HG03064 (cell line): ENCODE measurements at regions not wholly inside any gene's neighbourhood (a gene's known extent, or its start where the extent isn't known, plus 50 kb on each side); places are given as distances from the start of the nearest gene placed in this dataset.
"Not testable (repeated sequence)": the region's sequence is repeated elsewhere in the genome, so short reads cannot be mapped to it uniquely, and the experiment has no call there.

Experiments
- ATAC-seq: cut with Tn5 transposase; IDR thresholded peaks from one replicate; pipeline ENCODE4 v1.9.1; 2021; ENCODE audit warnings: low read depth; ENCODE audit not compliant: unreplicated experiment

DNA sequence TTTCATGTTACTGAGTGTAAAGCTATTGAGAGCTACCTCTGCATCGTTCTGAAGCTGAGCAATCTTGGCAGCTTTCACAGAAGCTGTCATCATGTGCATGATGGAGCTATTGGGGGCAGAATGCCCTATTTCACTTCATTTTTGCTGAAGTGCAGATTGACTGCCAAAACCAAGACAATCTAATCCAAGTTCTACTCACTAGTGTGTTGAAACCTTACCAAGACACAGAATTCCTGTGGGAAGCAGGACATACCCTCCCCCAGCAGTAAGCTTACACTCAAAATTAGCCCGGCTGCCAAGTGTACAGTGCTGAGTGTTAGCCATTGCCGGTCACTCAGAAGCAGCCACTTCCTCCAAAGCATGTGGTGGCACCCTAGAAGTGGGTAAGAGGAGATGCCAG lies 177.3 kb upstream of the TENT5A start:
- ATAC-seq, result no peak

DNA sequence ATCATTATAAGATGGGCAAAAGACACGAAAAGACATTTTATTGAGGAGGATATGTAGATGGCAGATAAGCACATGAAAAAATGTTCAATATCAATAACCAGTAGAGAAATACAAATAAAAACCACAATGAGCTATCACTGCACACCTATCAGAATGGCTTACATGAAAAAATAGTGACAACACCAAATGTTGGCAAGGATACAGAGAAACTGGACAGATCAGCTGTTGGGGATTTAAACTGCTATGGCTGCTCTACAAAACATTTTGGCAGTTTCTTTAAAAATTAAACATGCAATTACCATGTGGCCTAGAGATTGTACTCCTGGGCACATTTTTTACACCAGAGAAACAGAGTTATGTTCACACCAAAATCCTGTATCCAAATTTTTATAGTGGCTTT lies 172.7 kb upstream of the TENT5A start:
- ATAC-seq, result no peak

DNA sequence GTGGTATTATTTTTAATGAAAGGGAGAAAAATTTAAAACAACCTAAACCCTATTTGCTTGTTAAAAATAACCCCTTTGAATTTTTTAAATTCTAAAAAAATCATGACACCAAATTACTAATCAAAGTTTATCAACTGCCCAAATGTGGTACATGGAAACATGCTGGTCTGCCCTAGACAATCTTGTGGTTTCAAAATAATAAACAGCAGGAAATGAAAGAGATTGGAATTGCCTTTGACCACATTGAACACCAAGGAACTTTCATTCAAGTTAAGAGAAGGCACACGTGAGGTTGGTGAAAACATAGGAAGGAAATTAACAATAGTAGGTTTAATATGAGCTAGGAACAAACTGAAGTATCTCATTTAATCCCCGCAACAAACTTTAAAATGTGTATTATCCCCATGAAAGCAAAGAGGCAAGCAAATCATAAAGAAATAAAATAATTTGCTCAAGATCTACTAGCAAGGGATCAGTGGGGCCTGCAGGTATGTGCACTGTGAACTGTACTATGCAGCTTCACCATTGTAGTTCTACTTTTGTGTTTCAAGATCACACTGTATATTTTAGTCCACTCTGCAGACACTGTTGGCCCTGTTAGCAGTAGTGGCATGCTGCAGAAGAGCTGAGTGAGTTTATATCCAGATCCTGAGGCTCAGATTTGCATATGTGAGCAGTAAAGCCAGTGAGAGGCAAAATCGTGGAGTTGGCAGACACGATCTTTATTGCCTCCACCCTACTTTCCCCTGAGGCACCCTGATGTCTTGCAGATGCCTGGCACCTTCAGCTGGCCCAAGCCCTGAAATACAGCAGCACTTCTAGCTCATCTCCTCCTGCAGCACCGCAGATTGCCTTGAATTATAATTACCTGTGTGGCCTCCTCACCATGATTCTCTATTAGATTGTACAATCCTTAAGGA lies 157.8 kb upstream of the TENT5A start:
- ATAC-seq, result no peak

- no peak for ATAC-seq
Observed at GRCh38 chr6:81909162-81909561, 156.7 kb upstream of the TENT5A start.

DNA sequence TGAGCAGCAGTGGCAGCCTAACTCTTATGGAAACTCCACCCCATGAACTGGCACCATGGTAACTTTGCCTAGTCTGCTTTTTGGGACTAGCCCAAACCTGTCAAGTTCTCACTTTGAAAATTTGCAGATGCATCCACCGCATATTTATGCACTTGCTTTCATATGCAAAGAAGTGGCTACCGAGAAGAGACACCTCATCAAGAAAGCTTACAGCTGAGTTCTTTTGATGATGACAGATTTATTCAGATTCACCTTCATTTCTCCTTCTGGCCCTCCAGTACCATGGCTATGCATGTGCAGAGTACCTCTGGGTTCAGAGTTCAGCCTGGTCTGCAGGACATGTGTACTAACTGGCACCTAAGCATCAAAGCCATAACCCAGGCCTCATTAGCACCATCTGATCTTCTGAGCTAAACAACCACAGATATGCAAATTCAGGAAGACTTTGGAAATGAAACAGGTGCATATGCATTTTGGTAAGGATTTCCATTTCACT lies 154.3 kb upstream of the TENT5A start:
- no peak for ATAC-seq

GRCh38 chr6:81906041-81906440 lies 153.6 kb upstream of the TENT5A start:
- ATAC-seq, result no peak

GRCh38 chr6:81901551-81901966 lies 149.1 kb upstream of the TENT5A start:
- ATAC-seq, result no peak

DNA sequence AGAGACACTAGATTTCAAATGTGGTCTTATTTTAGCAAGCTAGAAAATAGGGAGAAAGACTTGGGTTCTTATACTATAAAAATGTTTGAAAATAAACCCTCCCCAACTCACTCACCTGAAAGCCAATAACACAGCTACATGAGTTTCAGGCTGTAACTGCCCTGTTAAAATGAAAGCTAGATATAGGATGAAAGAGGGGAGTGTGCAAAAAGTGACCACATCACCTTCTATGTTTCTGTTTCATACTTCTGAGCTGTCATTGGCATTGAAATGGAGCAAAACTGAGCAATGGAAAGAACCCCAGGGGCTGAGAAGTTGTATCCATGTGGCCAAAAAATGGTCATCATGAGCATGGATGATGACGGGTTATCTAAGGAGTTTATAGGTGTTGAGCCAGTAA lies 148.1 kb upstream of the TENT5A start:
- ATAC-seq, result peak; percentile 57

- no peak for ATAC-seq
Observed at GRCh38 chr6:81897793-81898192, 145.3 kb upstream of the TENT5A start.

DNA sequence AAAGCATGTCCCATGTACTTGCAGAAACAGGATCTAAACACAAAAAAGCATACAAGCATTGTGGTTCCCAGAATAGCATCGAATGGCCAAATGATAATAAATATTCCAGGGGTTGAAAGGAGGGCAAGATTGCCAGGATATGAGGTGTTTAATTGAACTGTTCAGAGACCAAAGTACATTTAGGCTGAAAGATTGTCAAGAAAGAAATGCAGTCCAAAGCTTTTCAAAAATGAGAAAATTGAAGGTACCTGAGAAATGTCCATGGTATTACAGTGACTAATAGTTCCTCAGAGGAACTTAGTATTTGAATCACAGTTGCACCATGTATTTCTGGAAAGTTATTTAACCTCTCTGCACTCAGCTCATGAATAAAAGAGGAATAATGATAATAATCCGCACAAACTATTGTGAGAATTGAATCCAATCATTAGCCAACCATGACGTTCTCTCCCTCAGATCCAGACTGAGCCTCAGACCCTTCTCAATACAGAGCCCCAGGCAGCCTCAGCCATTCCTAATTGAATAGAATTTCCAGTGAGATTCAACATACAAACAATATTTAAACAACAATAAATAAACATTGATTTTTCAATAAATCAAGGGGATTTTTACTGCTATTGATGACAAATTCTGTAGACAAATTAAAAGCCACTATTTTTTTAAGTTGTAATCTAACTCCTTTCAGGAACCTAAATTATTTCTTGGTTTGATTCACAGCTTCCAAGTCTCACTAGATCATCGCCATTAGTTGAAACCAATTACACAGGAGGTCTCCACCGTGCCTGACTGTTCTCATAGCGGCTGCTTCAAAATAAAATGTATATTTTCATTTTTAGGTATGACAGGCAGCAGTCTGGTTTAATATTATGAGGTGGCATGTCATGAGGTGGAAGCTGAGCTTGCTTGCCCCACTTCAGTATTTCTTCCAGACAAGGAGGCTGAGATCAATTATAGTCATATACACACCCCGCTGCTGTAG lies 144.3 kb upstream of the TENT5A start:
- ATAC-seq, result no peak

DNA sequence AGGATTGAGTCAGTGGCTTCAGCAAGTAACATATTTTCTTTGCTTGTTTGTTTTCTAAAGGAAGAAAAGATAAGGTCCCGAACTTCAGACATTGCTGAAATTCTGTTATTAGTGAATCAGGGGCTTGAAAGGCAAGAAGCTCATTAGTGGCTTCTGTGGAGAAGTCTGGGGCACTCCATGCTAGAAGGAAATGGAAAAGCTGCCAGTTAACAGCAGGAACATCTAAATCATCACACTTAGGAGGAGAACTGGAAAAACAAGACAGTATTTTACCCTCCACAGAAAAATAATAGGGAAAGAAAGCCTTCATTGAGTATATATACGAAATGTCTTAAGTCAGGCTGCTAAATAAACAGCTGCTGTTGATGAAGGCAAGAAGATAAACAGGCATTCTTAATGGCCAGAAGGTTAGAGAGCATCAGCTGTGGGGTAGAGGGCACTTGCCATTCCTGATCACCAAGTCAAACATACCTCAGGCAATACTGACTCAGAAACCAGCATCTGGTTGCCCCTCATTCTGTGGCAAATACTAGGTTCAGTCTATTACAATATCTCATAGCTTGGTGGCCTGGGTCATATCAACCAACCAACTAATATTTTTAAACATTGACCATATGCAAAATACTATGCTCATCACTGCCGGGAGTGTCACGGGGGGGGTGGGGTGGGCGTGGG lies 143.2 kb upstream of the TENT5A start:
- no peak for ATAC-seq

DNA sequence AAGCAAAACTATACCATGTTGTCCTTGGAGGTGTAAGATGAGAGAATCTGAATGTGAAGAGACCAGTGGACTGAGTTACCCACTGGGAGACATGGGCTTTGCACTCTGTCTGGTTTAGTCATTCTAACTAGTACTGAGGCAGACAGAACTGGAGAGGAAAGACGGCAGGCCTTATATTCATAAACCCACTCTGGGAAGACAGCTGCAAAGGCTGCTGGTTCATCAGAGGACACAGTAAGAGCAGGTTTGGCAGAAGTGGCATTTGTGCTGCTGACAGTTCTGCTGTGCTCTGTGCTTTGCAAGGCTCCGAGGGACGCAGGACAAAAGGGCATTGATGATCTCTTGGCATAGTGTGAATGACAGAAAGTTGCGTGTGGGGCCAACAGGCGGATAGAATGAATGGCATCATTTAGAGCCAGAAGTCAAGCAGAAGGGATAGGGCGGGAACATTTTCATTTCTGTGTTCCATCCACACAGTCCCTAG lies 142.3 kb upstream of the TENT5A start:
- no peak for ATAC-seq

DNA sequence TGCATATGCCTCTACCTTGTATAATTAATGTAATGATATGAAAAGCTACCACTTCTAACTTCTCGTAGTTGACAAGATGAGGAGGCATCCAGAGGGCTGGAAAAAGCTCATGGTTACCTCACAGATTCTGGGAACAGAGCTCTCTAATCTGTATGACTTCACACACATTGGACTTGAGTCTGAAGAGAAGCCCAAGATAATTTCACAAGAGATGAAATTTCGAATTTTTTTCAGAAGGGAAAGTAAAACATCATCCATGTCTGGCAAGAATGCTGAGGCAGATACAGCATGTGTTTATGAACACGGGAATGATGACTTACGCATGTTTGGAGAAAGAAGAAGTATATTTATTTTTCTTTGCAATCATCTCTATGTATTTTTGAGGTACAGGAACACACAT lies 141.8 kb upstream of the TENT5A start:
- ATAC-seq, result no peak

DNA sequence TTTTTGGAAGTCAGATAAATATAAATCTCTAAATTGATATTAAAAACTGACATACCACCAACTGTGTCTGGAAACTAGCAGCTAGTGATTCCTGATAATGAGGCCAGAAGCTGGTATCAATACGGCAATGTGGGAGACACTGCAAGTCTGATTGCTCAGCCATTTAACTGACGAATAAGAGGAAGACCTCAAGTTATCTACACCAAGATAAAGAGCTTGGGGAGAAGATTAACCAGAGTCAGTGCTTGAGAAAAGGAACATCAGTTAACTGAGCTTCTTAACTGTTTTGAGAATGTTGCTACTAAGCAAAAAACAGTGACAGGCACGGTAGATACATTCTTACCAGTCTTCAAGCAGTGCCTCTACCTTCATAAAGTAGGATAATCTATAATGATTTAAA lies 140.4 kb upstream of the TENT5A start:
- no peak for ATAC-seq

GRCh38 chr6:81891874-81892273 lies 139.4 kb upstream of the TENT5A start:
- ATAC-seq, result no peak

- no peak for ATAC-seq
Observed at GRCh38 chr6:81890846-81891245, 138.4 kb upstream of the TENT5A start.

DNA sequence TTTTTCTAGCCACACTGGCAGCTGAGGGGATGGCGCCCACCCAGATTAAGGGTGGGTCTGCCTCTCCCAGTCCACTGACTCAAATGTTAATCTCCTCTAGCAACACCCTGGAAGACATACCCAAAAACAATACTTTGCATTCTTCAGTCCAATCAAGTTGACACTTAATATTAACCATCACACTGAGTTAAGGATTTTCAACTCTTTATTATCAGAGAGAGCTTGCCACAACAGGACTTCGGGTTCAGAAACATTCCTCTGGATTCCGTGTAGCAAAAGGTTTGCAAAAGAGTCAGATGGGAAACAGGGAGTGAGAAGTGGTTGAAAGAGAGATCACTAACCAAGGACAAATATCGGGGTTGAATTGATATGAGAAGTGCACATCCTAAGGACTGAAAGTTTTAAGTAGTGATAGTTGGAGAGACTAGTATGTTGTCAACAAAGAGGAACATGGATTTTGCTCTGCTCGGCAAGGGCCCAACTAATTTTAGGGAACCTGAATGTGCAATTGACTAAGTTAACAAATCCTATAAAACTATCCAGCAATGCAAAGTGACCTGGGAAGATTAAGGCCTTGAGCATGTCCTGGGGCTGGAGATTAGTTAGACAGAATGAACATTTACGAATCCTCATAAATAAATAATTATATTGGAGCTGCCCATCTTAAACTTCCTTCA lies 137.0 kb upstream of the TENT5A start:
- no peak for ATAC-seq

GRCh38 chr6:81886909-81887308 lies 134.4 kb upstream of the TENT5A start:
- ATAC-seq, result not testable (repeated sequence)

GRCh38 chr6:81886157-81886556 lies 133.7 kb upstream of the TENT5A start:
- ATAC-seq, result no peak

- no peak for ATAC-seq
Observed at GRCh38 chr6:81881660-81882059, 129.2 kb upstream of the TENT5A start.
